Endothelial cell of umbilical vein (primary cell): ENCODE measurements at regions not wholly inside any gene's neighbourhood (a gene's known extent, or its start where the extent isn't known, plus 50 kb on each side); places are given as distances from the start of the nearest gene placed in this dataset.

Experiments used
- BruUV-seq: library from RNA; stranded (reverse); fragments of 400-500 nt; replicated peaks from 2 replicates; lab custom pipeline; 2021; lab: Mats Ljungman, UMichigan
- CTCF ChIA-PET: fragments of 300-600, 350-600 bp; sonication (Branson Sonifier 250); formaldehyde crosslinking; loops from one replicate; lab custom pipeline; 2021; ENCODE audit warnings: antibody characterized with exemption, inconsistent platforms; lab: Charles Lee
- POLR2A ChIA-PET: fragments of 300-600, 350-600 bp; sonication (Branson Sonifier 250); formaldehyde crosslinking; loops from one replicate; lab custom pipeline; 2021; ENCODE audit warnings: antibody characterized with exemption, inconsistent platforms; lab: Charles Lee
- DNase-seq: peaks from one replicate; pipeline ENCODE4 v3.0.0-alpha.2; 2011; ENCODE audit warnings: low read depth, low spot score
- FAIRE-seq: peaks from 2 replicates; lab custom pipeline; 2011; peaks lifted over from hg19 to GRCh38; lab: Jason Lieb, UNC
- H2AFZ ChIP-seq: 2 replicates; pipeline ENCODE4 v1.6.0; 2012; ENCODE audit warnings: low read depth, low read length, control low read depth, inconsistent platforms
- H3K27ac ChIP-seq: 2 replicates; pipeline ENCODE4 v1.5.1; 2011; ENCODE audit warnings: low read depth, mild to moderate bottlenecking, control low read depth, low read length, moderate library complexity; ENCODE audit not compliant: insufficient read depth
- H3K27me3 ChIP-seq, 2 experiments: 2 replicates each; pipeline versions ENCODE4 v1.6.0 to v1.6.1; 2011; ENCODE audit warnings: low read length in 2 of 2, mixed read lengths in 1 of 2; ENCODE audit not compliant: control insufficient read depth in 2 of 2, insufficient read depth in 2 of 2
- H3K36me3 ChIP-seq, 2 experiments: 2 replicates in 1 of 2; 3 replicates in 1 of 2; pipeline ENCODE4 v1.5.1; 2011; ENCODE audit warnings: low read length in 2 of 2, mild to moderate bottlenecking in 1 of 2, moderate library complexity in 1 of 2; ENCODE audit not compliant: control insufficient read depth in 2 of 2, insufficient read depth in 2 of 2; ENCODE audit errors: extremely low read depth in 1 of 2
- H3K4me1 ChIP-seq: 3 replicates; pipeline ENCODE4 v1.5.1; 2011; ENCODE audit warnings: mild to moderate bottlenecking, low read length; ENCODE audit not compliant: control insufficient read depth, insufficient read depth; ENCODE audit errors: extremely low read depth
- H3K4me2 ChIP-seq: 2 replicates; pipeline ENCODE4 v1.6.1; 2011; ENCODE audit warnings: low read length, control low read depth, mixed read lengths; ENCODE audit not compliant: insufficient read depth
- H3K4me3 ChIP-seq, 3 experiments: fragments of 200-600 bp in 1 of 3; sonication (generic), shearing (Covaris generic) in 1 of 3; replicated peaks in 1 of 3; 2 replicates each; pipeline ENCODE4 v1.5.1; 2011 to 2016; ENCODE audit warnings: control low read depth in 3 of 3, low read length in 3 of 3, mild to moderate bottlenecking in 2 of 3, inconsistent platforms in 1 of 3, low read depth in 1 of 3, moderate library complexity in 1 of 3; ENCODE audit not compliant: insufficient read depth in 1 of 3
- H3K79me2 ChIP-seq: 2 replicates; pipeline ENCODE4 v1.6.0; 2012; ENCODE audit warnings: low read length, inconsistent platforms; ENCODE audit not compliant: control insufficient read depth, insufficient read depth
- H3K9ac ChIP-seq: replicated peaks from 2 replicates; pipeline ENCODE3; 2011; ENCODE audit warnings: low read length, control low read depth; ENCODE audit not compliant: insufficient read depth; ENCODE audit errors: extremely low read depth
- H3K9me1 ChIP-seq: replicated peaks from 3 replicates; pipeline ENCODE4 v1.6.0; 2011; ENCODE audit warnings: mild to moderate bottlenecking, low read length; ENCODE audit not compliant: control insufficient read depth, insufficient read depth; ENCODE audit errors: extremely low read depth
- H3K9me3 ChIP-seq: replicated peaks from 2 replicates; pipeline ENCODE4 v1.5.1; 2012; ENCODE audit warnings: low read length, inconsistent platforms; ENCODE audit not compliant: control insufficient read depth, insufficient read depth
- H4K20me1 ChIP-seq: replicated peaks from 2 replicates; pipeline ENCODE3; 2011; ENCODE audit warnings: mild to moderate bottlenecking, low read length; ENCODE audit not compliant: control insufficient read depth, insufficient read depth; ENCODE audit errors: extremely low read depth
- CTCF ChIP-seq, 2 donors: IDR thresholded peaks; 1 replicate in 1 of 2; 2 replicates in 1 of 2; pipeline ENCODE4 v1.5.1; 2011; ENCODE audit warnings: low read length in 2 of 2, mild to moderate bottlenecking in 2 of 2, moderate library complexity in 2 of 2, control low read depth in 1 of 2, inconsistent platforms in 1 of 2, low read depth in 1 of 2; ENCODE audit not compliant: insufficient read depth in 1 of 2; ENCODE audit errors: extremely low read depth in 1 of 2
- EZH2 ChIP-seq: IDR thresholded peaks from 2 replicates; pipeline ENCODE4 v1.6.1; 2012; ENCODE audit warnings: borderline replicate concordance, low read depth, mild to moderate bottlenecking, moderate library complexity, low read length, inconsistent platforms; ENCODE audit not compliant: severe bottlenecking
- FOS ChIP-seq: IDR thresholded peaks from 2 replicates; pipeline ENCODE4 v1.6.1; 2011; ENCODE audit warnings: mild to moderate bottlenecking, low read length, moderate library complexity, borderline replicate concordance; ENCODE audit not compliant: insufficient read depth
- GATA2 ChIP-seq: IDR thresholded peaks from 2 replicates; pipeline ENCODE4 v1.7.0; 2011; ENCODE audit warnings: low read depth, mild to moderate bottlenecking, moderate library complexity, mixed read lengths, low read length; ENCODE audit not compliant: insufficient read length, insufficient read depth
- JUN ChIP-seq: IDR thresholded peaks from 2 replicates; pipeline ENCODE4 v1.6.1; 2011; ENCODE audit warnings: borderline replicate concordance, low read depth; ENCODE audit not compliant: insufficient read length, insufficient read depth
- MAX ChIP-seq: IDR thresholded peaks from 2 replicates; pipeline ENCODE4 v1.6.1; 2011; ENCODE audit not compliant: insufficient read depth, insufficient read length
- MYC ChIP-seq: IDR thresholded peaks from one replicate; pipeline ENCODE4 v1.6.1; 2011; ENCODE audit warnings: mild to moderate bottlenecking, low read depth, low read length
- POLR2A ChIP-seq: IDR thresholded peaks from 2 replicates; pipeline ENCODE4 v1.6.1; 2012; ENCODE audit warnings: low read depth, mild to moderate bottlenecking, control low read depth, low read length
- POLR2AphosphoS5 ChIP-seq: IDR thresholded peaks from 2 replicates; pipeline ENCODE4 v1.6.1; 2012; ENCODE audit warnings: low read depth, mild to moderate bottlenecking, control low read depth, low read length, moderate library complexity; ENCODE audit not compliant: insufficient read depth
- dilution Hi-C: fragments of 300-500 bp; cut with MboI; formaldehyde crosslinking; loops from one replicate; pipeline ENCODE4 v1.15.0; 2019; ENCODE audit warnings: low sequenced_read_pairs; ENCODE audit not compliant: extremely low pct_ligation_motif_present
- intact Hi-C: fragments of 100-400 bp; cut with micrococcal nuclease; formaldehyde crosslinking; loops from one replicate; pipeline ENCODE4 v1.10.0; 2022

- no peaks in the 10 kb centered on the region for H4K20me1 ChIP-seq
- DNase-seq (no peak), FAIRE-seq (no peak)
- no peaks in the 10 kb centered on the region for H3K36me3 ChIP-seq
- ChIA-PET POLR2A (no interaction called here), CTCF (interaction anchor here (1.5 to 5.7 kb wide), 3 partner anchors 51 to 172 kb away, joined by 4 to 92 read pairs (median 13); no protein-coding TSS in a partner anchor)
- no peak for TF ChIP-seq MYC
- no peak for TF ChIP-seq FOS
- no peak for TF ChIP-seq MAX
- TF ChIP-seq GATA2, result no peak
- TF ChIP-seq POLR2AphosphoS5, result no peak
- TF ChIP-seq EZH2, result no peak
- TF ChIP-seq JUN, result no peak
- intact Hi-C loops (loop anchor here (5.0 to 10.0 kb wide), 3 partner anchors 612 to 1322 kb away; no protein-coding TSS in a partner anchor), dilution Hi-C loops (no loop called here)
- H3K79me2 ChIP-seq, result no peaks in the 10 kb centered on the region
- H3K27ac ChIP-seq, result peak overlapping the region; percentile 100
- no peak overlapping the region for H3K9ac ChIP-seq
- H3K9me1 ChIP-seq, result no peaks in the 10 kb centered on the region
- H3K4me3 ChIP-seq, result no peak overlapping the region
- no peaks in the 10 kb centered on the region for H3K27me3 ChIP-seq
- H2AFZ ChIP-seq, result no peak overlapping the region
- no peak overlapping the region for H3K4me2 ChIP-seq
- no TSS peak for BruUV-seq
- peaks cover 67% of the 10 kb centered on the region for H3K4me1 ChIP-seq
- H3K9me3 ChIP-seq, result no peaks in the 10 kb centered on the region
These were observed 611.7 kb downstream of the MCTP2 start for GRCh38 chr15:94843060-94843459.

GRCh38 chr15:94844198-94844537 lies 612.8 kb downstream of the MCTP2 start:
- H3K4me2 ChIP-seq, result peak overlapping the region; percentile 67
- no peaks in the 10 kb centered on the region for H3K36me3 ChIP-seq
- H3K4me3 ChIP-seq, result peak overlapping the region in 1 of 3 experiments; percentile 31
- peaks cover 66% of the 10 kb centered on the region for H3K4me1 ChIP-seq
- H3K27ac ChIP-seq, result peak overlapping the region; percentile 100
- H3K9me1 ChIP-seq, result no peaks in the 10 kb centered on the region
- TSS peak; percentile 26 for BruUV-seq
- no peaks in the 10 kb centered on the region for H3K9me3 ChIP-seq
- ChIA-PET POLR2A (interaction anchor here (0.8 to 1.9 kb wide), 5 partner anchors 10 to 1483 kb away, joined by 3 to 12 read pairs (median 7); no protein-coding TSS in a partner anchor), CTCF (interaction anchor here (0.6 to 5.7 kb wide), 15 partner anchors 9 to 1429 kb away, joined by 3 to 92 read pairs (median 5); no protein-coding TSS in a partner anchor)
- no peaks in the 10 kb centered on the region for H3K27me3 ChIP-seq
- intact Hi-C loops, result loop anchor here (1.0 to 10.0 kb wide), 6 partner anchors 53 to 1321 kb away; no protein-coding TSS in a partner anchor
- DNase-seq (no peak), FAIRE-seq (no peak)
- dilution Hi-C loops, result no loop called here
- no peaks in the 10 kb centered on the region for H4K20me1 ChIP-seq
- H3K79me2 ChIP-seq, result no peaks in the 10 kb centered on the region
- H3K9ac ChIP-seq, result peak overlapping the region; percentile 94
- TF ChIP-seq GATA2, result no peak
- no peak for TF ChIP-seq JUN
- no peak for TF ChIP-seq FOS
- TF ChIP-seq MYC, result no peak
- TF ChIP-seq EZH2, result no peak
- no peak for TF ChIP-seq CTCF (IDR thresholded peaks at IDR 0.05; ENCODE audit: extremely low read depth in 1 of 2, insufficient read depth in 1 of 2, low read depth in 1 of 2, low read length in 2 of 2)
- no peak for TF ChIP-seq POLR2AphosphoS5
- no peak for TF ChIP-seq POLR2A
- TF ChIP-seq MAX, result no peak
- H2AFZ ChIP-seq, result no peak overlapping the region
